DND-41 (cell line): ENCODE measurements at regions not wholly inside any gene's neighbourhood (a gene's known extent, or its start where the extent isn't known, plus 50 kb on each side); places are given as distances from the start of the nearest gene placed in this dataset.

Experiments used
- EZH2 ChIP-seq: IDR thresholded peaks from 3 replicates; pipeline ENCODE4 v1.6.1; 2012; ENCODE audit warnings: borderline replicate concordance, low read depth, mild to moderate bottlenecking, moderate library complexity, low read length, inconsistent platforms; ENCODE audit not compliant: severe bottlenecking
- TF ChIP-seq, protein P1 (sequence below): IDR thresholded peaks from 2 replicates; pipeline ENCODE4 v1.5.1; 2012; ENCODE audit warnings: borderline replicate concordance, low read length, moderate library complexity, mild to moderate bottlenecking; ENCODE audit not compliant: poor library complexity, severe bottlenecking; ENCODE audit errors: extremely low read depth

- TF ChIP-seq, protein P1, sequence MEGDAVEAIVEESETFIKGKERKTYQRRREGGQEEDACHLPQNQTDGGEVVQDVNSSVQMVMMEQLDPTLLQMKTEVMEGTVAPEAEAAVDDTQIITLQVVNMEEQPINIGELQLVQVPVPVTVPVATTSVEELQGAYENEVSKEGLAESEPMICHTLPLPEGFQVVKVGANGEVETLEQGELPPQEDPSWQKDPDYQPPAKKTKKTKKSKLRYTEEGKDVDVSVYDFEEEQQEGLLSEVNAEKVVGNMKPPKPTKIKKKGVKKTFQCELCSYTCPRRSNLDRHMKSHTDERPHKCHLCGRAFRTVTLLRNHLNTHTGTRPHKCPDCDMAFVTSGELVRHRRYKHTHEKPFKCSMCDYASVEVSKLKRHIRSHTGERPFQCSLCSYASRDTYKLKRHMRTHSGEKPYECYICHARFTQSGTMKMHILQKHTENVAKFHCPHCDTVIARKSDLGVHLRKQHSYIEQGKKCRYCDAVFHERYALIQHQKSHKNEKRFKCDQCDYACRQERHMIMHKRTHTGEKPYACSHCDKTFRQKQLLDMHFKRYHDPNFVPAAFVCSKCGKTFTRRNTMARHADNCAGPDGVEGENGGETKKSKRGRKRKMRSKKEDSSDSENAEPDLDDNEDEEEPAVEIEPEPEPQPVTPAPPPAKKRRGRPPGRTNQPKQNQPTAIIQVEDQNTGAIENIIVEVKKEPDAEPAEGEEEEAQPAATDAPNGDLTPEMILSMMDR = no peak
- no peak for TF ChIP-seq EZH2
Measured at GRCh38 chr16:65509172-65509571, 387.3 kb upstream of the CDH11 start.
